WTC11 (cell line): ENCODE measurements at regions not wholly inside any gene's neighbourhood (a gene's known extent, or its start where the extent isn't known, plus 50 kb on each side); places are given as distances from the start of the nearest gene placed in this dataset.

ENCODE experiments used
- ATAC-seq: fragments of 200-7000 bp; cut with Tn5 transposase; 2 replicates; pipeline ENCODE4 v1.10.0; 2021; ENCODE audit warnings: mild to moderate bottlenecking, moderate library complexity
- CTCF ChIA-PET: fragments of 300-600 bp; sonication (Branson Sonifier 250); formaldehyde crosslinking; loops from one replicate; lab custom pipeline; 2021; ENCODE audit warnings: antibody characterized with exemption; lab: Charles Lee
- POLR2A ChIA-PET: fragments of 350-600 bp; sonication (Branson Sonifier 250); formaldehyde crosslinking; loops from one replicate; lab custom pipeline; 2021; ENCODE audit warnings: antibody characterized with exemption; lab: Charles Lee
- DNase-seq: peaks from one replicate; pipeline ENCODE4 v3.0.0; 2021; ENCODE audit warnings: low spot score
- H3K27ac Mint-ChIP-seq: 2 replicates; pipeline ENCODE4 v1.8.0; 2021; ENCODE audit warnings: mixed read lengths
- H3K27me3 Mint-ChIP-seq: 2 replicates; pipeline ENCODE4 v1.8.0; 2021; ENCODE audit warnings: low read depth, mild to moderate bottlenecking, moderate library complexity, mixed read lengths
- H3K36me3 Mint-ChIP-seq: 2 replicates; pipeline ENCODE4 v1.8.0; 2021; ENCODE audit warnings: mixed read lengths
- H3K4me1 Mint-ChIP-seq: 2 replicates; pipeline ENCODE4 v1.8.0; 2022; ENCODE audit warnings: mixed read lengths
- H3K4me3 Mint-ChIP-seq: 2 replicates; pipeline ENCODE4 v1.8.0; 2021; ENCODE audit warnings: mild to moderate bottlenecking, moderate library complexity, mixed read lengths
- H3K9me3 Mint-ChIP-seq: 2 replicates; pipeline ENCODE4 v1.8.0; 2021; ENCODE audit warnings: mixed read lengths
- ATF1 ChIP-seq: sonication (generic); formaldehyde crosslinking; IDR thresholded peaks from 2 replicates; pipeline ENCODE4 v1.8.1; 2023; ENCODE audit warnings: mild to moderate bottlenecking, moderate library complexity, missing genetic modification reagents
- CREM ChIP-seq: sonication (generic); formaldehyde crosslinking; IDR thresholded peaks from 2 replicates; pipeline ENCODE4 v1.8.1; 2022; ENCODE audit warnings: mild to moderate bottlenecking, missing genetic modification reagents, moderate library complexity
- ETV6 ChIP-seq: sonication (generic); formaldehyde crosslinking; IDR thresholded peaks from 2 replicates; pipeline ENCODE4 v1.8.1; 2022; ENCODE audit warnings: mild to moderate bottlenecking, missing genetic modification reagents
- GABPB1 ChIP-seq: sonication (generic); formaldehyde crosslinking; IDR thresholded peaks from 2 replicates; pipeline ENCODE4 v1.8.1; 2023; ENCODE audit warnings: mild to moderate bottlenecking, missing genetic modification reagents
- JAZF1 ChIP-seq: fragments of 250-450 bp; sonication (Bioruptor Pico); IDR thresholded peaks from 2 replicates; pipeline ENCODE4 v1.9.0; 2021; ENCODE audit warnings: moderate library complexity, mild to moderate bottlenecking, inconsistent platforms
- MXD4 ChIP-seq: fragments of 250-450 bp; sonication (Bioruptor Pico); IDR thresholded peaks from 2 replicates; pipeline ENCODE4 v1.8.0; 2021; ENCODE audit warnings: mild to moderate bottlenecking, moderate library complexity, borderline replicate concordance
- MYBL2 ChIP-seq: sonication (generic); formaldehyde crosslinking; IDR thresholded peaks from 2 replicates; pipeline ENCODE4 v1.8.1; 2023; ENCODE audit warnings: mild to moderate bottlenecking, moderate library complexity, missing genetic modification reagents
- NFE2L1 ChIP-seq: sonication (generic); formaldehyde crosslinking; IDR thresholded peaks from 2 replicates; pipeline ENCODE4 v1.8.1; 2023; ENCODE audit warnings: missing genetic modification reagents
- NR1H2 ChIP-seq: sonication (generic); formaldehyde crosslinking; IDR thresholded peaks from 2 replicates; pipeline ENCODE4 v1.9.0; 2021; ENCODE audit warnings: mild to moderate bottlenecking, moderate library complexity, missing genetic modification reagents
- RELA ChIP-seq: sonication (generic); formaldehyde crosslinking; IDR thresholded peaks from 2 replicates; pipeline ENCODE4 v1.8.1; 2022; ENCODE audit warnings: missing genetic modification reagents, mild to moderate bottlenecking, borderline replicate concordance
- SP1 ChIP-seq: sonication (generic); formaldehyde crosslinking; conservative IDR thresholded peaks from 2 replicates; pipeline ENCODE4 v1.8.1; 2022; ENCODE audit warnings: missing genetic modification reagents
- TCF7 ChIP-seq: sonication (generic); formaldehyde crosslinking; IDR thresholded peaks from 2 replicates; pipeline ENCODE4 v1.8.0; 2022; ENCODE audit warnings: mild to moderate bottlenecking, low read depth, missing genetic modification reagents, moderate library complexity
- TEAD1 ChIP-seq: sonication (generic); formaldehyde crosslinking; IDR thresholded peaks from 2 replicates; pipeline ENCODE4 v1.8.0; 2022; ENCODE audit warnings: mild to moderate bottlenecking, missing genetic modification reagents
- ZBTB21 ChIP-seq: sonication (generic); formaldehyde crosslinking; IDR thresholded peaks from 2 replicates; pipeline ENCODE4 v1.8.1; 2023; ENCODE audit warnings: mild to moderate bottlenecking, missing genetic modification reagents, borderline replicate concordance
- ZNF121 ChIP-seq: sonication (generic); formaldehyde crosslinking; IDR thresholded peaks from 2 replicates; pipeline ENCODE4 v1.8.0; 2023; ENCODE audit warnings: missing genetic modification reagents
- ZNF138 ChIP-seq: sonication (generic); formaldehyde crosslinking; conservative IDR thresholded peaks from 2 replicates; pipeline ENCODE4 v1.8.1; 2022; ENCODE audit warnings: mild to moderate bottlenecking, moderate library complexity, missing genetic modification reagents
- TF ChIP-seq, protein P1 (sequence below): sonication (generic); formaldehyde crosslinking; IDR thresholded peaks from 2 replicates; pipeline ENCODE4 v1.8.0; 2022; ENCODE audit warnings: mild to moderate bottlenecking, missing genetic modification reagents
- TF ChIP-seq, protein P2 (sequence below): fragments of 250-450 bp; sonication (Bioruptor Pico); IDR thresholded peaks from 2 replicates; pipeline ENCODE4 v2.1.2; 2022; ENCODE audit warnings: mild to moderate bottlenecking, moderate library complexity
- TF ChIP-seq, protein P3 (sequence below): fragments of 250-450 bp; sonication (Bioruptor Pico); IDR thresholded peaks from 2 replicates; pipeline ENCODE4 v1.9.0; 2021; ENCODE audit warnings: mild to moderate bottlenecking
- TF ChIP-seq, protein P4 (sequence below): fragments of 200-600 bp; IDR thresholded peaks from 2 replicates; pipeline ENCODE4 v1.8.0; 2022; ENCODE audit warnings: antibody characterized with exemption

DNA sequence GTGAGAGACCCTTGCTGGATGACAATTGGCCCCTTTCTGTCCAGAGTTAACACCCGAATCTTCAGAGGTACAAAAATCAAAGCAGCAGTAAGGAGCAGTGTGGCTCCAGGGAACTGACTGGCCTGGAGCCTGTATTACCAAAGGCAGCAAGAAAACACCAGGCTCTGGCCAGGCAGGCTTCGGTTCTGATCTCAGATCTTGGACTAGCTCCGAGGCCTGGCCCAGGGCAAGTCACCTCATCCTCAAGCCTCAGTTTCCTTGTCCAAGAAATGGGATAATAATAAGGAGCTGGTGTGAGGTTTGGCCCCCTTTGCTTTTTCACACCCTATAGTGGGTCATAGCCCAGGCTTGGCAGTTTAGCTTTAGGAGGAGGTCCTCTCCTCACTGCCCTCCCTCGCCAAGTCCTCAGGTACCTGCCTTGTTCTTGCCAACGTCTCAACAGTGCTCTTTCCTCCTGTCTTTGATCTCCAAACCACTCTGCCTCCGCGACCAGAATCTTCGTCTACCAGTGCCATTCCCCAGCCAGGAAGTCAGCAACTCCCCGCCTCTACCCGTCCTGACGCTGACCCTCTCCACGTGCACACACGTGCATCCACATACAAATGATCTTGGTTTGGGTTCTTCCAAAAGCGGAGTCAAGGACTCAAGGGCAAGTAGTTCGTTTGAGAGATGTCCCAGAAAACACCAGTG is 82.6 kb upstream of the TLE3 start:
- ATAC-seq (no peak), DNase-seq (no peak)
- H3K4me1 Mint-ChIP-seq = peaks cover 4% of the 10 kb centered on the region
- CTCF ChIA-PET = interaction anchor here (1.7 kb wide), 1 partner anchor 80 kb away, joined by 3 read pairs; no protein-coding TSS in a partner anchor
- H3K27me3 Mint-ChIP-seq = no peaks in the 10 kb centered on the region
- H3K9me3 Mint-ChIP-seq = no peaks in the 10 kb centered on the region
- no peak overlapping the region for H3K27ac Mint-ChIP-seq
- POLR2A ChIA-PET = no interaction called here
- H3K4me3 Mint-ChIP-seq = no peak overlapping the region
- TF ChIP-seq ZBTB21 (no peak), NFE2L1 (no peak), SP1 (CRISPR knock-in tag) (no peak), ZNF138 (CRISPR knock-in tag) (no peak)
- TF ChIP-seq, all 79 proteins: peak for 0
- H3K36me3 Mint-ChIP-seq = no peaks in the 10 kb centered on the region

DNA sequence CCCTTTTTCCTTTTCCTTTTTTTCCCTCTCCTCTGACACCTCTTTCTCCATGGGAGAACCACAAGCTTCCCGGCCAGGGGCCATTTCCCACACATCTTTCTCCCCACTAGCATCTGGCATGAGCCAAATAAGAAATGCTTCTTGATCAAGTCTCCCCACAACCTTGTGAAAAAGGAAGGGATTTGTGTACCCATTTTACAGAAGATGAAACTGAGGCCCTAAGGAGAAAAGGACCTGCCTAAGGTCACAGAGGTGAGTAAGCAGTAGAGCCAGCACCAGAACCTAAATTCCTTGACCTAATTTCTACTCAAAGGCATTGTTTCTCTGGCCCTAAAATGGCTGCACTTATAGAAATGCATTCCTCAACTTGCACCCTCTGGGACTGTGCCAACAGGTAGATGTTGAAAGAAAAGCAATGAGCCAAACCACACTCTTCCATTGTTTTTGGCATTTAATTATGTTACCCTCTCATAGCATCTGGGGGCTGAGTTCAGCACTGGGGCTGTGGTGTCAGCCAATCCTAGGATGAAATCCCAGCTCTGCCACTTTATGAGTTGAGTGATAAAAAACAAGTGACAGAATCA is 81.7 kb upstream of the TLE3 start:
- no peak for DNase-seq
- H3K4me3 Mint-ChIP-seq = no peak overlapping the region
- no peaks in the 10 kb centered on the region for H3K36me3 Mint-ChIP-seq
- H3K4me1 Mint-ChIP-seq = peaks cover 4% of the 10 kb centered on the region
- no peaks in the 10 kb centered on the region for H3K27me3 Mint-ChIP-seq
- ChIA-PET CTCF (no interaction called here), POLR2A (no interaction called here)
- ATAC-seq = no peak
- no peak for TF ChIP-seq JAZF1 (CRISPR knock-in tag)
- TF ChIP-seq MYBL2 = no peak
- TF ChIP-seq ZNF121 = no peak
- TF ChIP-seq, protein P1, sequence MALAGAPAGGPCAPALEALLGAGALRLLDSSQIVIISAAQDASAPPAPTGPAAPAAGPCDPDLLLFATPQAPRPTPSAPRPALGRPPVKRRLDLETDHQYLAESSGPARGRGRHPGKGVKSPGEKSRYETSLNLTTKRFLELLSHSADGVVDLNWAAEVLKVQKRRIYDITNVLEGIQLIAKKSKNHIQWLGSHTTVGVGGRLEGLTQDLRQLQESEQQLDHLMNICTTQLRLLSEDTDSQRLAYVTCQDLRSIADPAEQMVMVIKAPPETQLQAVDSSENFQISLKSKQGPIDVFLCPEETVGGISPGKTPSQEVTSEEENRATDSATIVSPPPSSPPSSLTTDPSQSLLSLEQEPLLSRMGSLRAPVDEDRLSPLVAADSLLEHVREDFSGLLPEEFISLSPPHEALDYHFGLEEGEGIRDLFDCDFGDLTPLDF (CRISPR knock-in tag) = no peak
- TF ChIP-seq, protein P2, sequence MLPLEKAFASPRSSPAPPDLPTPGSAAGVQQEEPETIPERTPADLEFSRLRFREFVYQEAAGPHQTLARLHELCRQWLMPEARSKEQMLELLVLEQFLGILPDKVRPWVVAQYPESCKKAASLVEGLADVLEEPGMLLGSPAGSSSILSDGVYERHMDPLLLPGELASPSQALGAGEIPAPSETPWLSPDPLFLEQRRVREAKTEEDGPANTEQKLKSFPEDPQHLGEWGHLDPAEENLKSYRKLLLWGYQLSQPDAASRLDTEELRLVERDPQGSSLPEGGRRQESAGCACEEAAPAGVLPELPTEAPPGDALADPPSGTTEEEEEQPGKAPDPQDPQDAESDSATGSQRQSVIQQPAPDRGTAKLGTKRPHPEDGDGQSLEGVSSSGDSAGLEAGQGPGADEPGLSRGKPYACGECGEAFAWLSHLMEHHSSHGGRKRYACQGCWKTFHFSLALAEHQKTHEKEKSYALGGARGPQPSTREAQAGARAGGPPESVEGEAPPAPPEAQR (CRISPR knock-in tag) = no peak
- no peaks in the 10 kb centered on the region for H3K9me3 Mint-ChIP-seq
- no peak overlapping the region for H3K27ac Mint-ChIP-seq

DNA sequence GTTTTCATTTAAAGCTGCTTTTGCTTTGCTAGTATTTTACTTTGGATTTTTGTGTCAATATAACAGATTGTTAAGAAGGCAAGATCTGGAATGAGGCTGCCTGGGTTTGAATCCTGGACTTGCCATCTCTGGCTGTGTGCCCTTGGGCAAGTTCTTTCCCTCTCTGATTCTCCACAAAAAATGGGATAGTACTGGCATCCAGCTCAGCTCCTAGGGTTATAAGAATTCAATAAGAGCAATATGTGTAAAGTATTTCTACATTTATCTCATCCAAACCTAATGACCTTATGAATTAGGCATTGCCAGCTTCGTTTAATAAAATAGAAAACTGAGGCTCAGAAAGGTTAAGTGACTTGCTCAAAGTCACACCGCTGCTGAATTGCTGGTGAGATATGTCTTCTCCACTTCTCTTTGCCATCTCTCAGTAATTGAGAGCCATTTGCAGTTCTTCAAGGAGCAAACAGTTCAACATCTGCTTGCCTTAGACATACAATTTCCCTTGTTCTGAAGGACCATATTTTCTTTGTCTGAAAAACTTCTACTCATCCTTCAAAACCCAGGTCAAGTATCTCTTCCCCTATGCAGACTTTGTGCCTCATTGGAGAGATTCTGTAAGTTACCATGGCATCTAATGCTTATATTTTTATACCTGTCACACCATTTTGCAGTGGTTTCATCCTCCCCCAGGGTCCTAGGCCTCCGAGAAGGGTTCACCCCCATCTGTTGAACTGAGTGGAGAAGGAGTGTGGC is 80.8 kb upstream of the TLE3 start:
- H3K27me3 Mint-ChIP-seq = no peaks in the 10 kb centered on the region
- no peak overlapping the region for H3K4me3 Mint-ChIP-seq
- POLR2A ChIA-PET = no interaction called here
- DNase-seq (no peak), ATAC-seq (no peak)
- CTCF ChIA-PET = no interaction called here
- no peaks in the 10 kb centered on the region for H3K9me3 Mint-ChIP-seq
- TF ChIP-seq, protein P3, sequence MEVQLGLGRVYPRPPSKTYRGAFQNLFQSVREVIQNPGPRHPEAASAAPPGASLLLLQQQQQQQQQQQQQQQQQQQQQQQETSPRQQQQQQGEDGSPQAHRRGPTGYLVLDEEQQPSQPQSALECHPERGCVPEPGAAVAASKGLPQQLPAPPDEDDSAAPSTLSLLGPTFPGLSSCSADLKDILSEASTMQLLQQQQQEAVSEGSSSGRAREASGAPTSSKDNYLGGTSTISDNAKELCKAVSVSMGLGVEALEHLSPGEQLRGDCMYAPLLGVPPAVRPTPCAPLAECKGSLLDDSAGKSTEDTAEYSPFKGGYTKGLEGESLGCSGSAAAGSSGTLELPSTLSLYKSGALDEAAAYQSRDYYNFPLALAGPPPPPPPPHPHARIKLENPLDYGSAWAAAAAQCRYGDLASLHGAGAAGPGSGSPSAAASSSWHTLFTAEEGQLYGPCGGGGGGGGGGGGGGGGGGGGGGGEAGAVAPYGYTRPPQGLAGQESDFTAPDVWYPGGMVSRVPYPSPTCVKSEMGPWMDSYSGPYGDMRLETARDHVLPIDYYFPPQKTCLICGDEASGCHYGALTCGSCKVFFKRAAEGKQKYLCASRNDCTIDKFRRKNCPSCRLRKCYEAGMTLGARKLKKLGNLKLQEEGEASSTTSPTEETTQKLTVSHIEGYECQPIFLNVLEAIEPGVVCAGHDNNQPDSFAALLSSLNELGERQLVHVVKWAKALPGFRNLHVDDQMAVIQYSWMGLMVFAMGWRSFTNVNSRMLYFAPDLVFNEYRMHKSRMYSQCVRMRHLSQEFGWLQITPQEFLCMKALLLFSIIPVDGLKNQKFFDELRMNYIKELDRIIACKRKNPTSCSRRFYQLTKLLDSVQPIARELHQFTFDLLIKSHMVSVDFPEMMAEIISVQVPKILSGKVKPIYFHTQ = no peak
- TF ChIP-seq ATF1 (CRISPR knock-in tag) = no peak
- H3K36me3 Mint-ChIP-seq = no peaks in the 10 kb centered on the region
- H3K4me1 Mint-ChIP-seq = peaks cover 4% of the 10 kb centered on the region
- no peak overlapping the region for H3K27ac Mint-ChIP-seq

DNA sequence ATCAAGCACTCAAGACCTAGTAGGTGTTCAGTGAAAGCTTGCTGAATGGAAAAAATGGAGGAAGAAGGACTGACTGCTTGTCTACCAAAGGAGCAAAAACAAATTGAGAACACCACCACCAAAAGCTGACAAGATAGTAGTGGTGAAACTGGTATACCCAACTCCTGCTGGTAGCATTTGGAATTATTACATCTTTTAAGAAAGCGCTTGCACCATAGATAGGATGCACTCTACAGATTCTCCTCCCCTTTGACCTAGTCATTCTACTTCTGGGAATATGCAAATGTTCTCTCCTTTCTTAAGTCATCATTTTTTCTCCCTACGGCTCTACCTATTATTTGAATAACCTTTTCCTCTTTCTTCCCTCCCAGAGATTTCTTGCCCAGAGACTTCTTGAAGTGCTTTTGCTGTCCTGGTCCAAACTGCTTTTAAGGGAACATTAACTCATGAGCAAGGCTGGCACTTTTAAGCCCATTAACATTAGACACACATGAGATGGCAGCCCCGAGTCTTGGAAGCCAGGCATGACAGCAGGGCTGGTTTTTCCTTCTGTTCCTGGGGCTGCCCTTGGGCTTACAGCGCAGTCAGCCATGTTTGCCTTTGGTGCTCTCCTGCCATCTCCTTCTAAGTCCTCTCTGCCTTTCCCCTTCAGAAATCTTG is 75.0 kb upstream of the TLE3 start:
- ChIA-PET POLR2A (no interaction called here), CTCF (no interaction called here)
- DNase-seq = no peak
- H3K27ac Mint-ChIP-seq = no peak overlapping the region
- no peaks in the 10 kb centered on the region for H3K4me1 Mint-ChIP-seq
- no peaks in the 10 kb centered on the region for H3K36me3 Mint-ChIP-seq
- H3K9me3 Mint-ChIP-seq = no peaks in the 10 kb centered on the region
- no peak for ATAC-seq
- H3K27me3 Mint-ChIP-seq = no peaks in the 10 kb centered on the region; the same call in 1 of the 2 replicates
- no peak overlapping the region for H3K4me3 Mint-ChIP-seq
- TF ChIP-seq, protein P4, sequence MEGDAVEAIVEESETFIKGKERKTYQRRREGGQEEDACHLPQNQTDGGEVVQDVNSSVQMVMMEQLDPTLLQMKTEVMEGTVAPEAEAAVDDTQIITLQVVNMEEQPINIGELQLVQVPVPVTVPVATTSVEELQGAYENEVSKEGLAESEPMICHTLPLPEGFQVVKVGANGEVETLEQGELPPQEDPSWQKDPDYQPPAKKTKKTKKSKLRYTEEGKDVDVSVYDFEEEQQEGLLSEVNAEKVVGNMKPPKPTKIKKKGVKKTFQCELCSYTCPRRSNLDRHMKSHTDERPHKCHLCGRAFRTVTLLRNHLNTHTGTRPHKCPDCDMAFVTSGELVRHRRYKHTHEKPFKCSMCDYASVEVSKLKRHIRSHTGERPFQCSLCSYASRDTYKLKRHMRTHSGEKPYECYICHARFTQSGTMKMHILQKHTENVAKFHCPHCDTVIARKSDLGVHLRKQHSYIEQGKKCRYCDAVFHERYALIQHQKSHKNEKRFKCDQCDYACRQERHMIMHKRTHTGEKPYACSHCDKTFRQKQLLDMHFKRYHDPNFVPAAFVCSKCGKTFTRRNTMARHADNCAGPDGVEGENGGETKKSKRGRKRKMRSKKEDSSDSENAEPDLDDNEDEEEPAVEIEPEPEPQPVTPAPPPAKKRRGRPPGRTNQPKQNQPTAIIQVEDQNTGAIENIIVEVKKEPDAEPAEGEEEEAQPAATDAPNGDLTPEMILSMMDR = no peak
- no peak for TF ChIP-seq CREM (CRISPR knock-in tag)
- TF ChIP-seq RELA (CRISPR knock-in tag) = no peak
- TF ChIP-seq NR1H2 (CRISPR knock-in tag) = no peak
- TF ChIP-seq TEAD1 = no peak
- no peak for TF ChIP-seq ETV6 (CRISPR knock-in tag)
- no peak for TF ChIP-seq MYBL2
- no peak for TF ChIP-seq TCF7 (CRISPR knock-in tag)
- no peak for TF ChIP-seq MXD4 (CRISPR knock-in tag)
- no peak for TF ChIP-seq ATF1 (CRISPR knock-in tag)
- no peak for TF ChIP-seq GABPB1 (CRISPR knock-in tag)
